ENCODE measurements at regions not wholly inside any gene's neighbourhood (a gene's known extent, or its start where the extent isn't known, plus 50 kb on each side); places are given as distances from the start of the nearest gene placed in this dataset.

DNA sequence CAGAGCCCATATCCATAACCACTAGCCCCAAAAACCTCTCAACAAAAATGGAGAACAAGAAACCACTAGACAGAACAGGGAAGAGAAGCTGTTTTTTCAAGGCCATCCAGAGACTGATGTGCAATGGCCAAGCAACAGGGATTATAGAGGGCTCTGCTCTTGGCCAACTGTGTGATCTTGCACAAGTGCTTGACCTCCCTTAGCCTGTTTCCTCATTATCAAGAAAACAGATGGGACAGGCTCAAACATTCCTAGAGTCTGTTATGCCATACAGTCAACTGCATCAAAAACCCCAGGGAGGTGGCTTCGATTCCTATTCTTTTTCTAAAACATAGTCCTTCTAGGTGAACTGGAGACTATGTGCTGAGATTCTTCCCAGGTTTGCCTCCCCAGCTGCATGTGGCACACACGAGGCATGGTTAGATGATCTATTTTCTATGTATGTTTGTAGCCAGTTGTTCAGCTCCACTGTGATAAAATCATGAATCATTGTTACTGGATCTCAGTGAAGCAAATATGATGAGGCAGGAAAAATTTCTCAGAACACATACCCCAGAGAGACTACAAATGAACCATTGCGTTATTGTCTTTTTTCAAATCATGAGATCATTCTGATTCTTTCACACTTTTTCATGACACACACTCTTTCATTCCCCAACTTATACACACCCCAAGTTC, 132.9 kb upstream of the TGFBR2 start:
- H3K4me3 ChIP-seq = no peak overlapping the region
- H3K27me3 ChIP-seq = no peaks in the 10 kb centered on the region
- peaks cover 0 to 58% of the 10 kb centered on the region in 2 donors for H3K4me1 ChIP-seq
- TF ChIP-seq, protein P1, sequence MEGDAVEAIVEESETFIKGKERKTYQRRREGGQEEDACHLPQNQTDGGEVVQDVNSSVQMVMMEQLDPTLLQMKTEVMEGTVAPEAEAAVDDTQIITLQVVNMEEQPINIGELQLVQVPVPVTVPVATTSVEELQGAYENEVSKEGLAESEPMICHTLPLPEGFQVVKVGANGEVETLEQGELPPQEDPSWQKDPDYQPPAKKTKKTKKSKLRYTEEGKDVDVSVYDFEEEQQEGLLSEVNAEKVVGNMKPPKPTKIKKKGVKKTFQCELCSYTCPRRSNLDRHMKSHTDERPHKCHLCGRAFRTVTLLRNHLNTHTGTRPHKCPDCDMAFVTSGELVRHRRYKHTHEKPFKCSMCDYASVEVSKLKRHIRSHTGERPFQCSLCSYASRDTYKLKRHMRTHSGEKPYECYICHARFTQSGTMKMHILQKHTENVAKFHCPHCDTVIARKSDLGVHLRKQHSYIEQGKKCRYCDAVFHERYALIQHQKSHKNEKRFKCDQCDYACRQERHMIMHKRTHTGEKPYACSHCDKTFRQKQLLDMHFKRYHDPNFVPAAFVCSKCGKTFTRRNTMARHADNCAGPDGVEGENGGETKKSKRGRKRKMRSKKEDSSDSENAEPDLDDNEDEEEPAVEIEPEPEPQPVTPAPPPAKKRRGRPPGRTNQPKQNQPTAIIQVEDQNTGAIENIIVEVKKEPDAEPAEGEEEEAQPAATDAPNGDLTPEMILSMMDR (IDR thresholded peaks at IDR 0.05) = no peak
- H3K36me3 ChIP-seq = no peaks in the 10 kb centered on the region
- H3K27ac ChIP-seq = peak overlapping the region; percentile 54 to 64
- no peaks in the 10 kb centered on the region for H3K9me3 ChIP-seq
- peak; percentile 84 for DNase-seq (ENCODE audit: low spot score)

DNA sequence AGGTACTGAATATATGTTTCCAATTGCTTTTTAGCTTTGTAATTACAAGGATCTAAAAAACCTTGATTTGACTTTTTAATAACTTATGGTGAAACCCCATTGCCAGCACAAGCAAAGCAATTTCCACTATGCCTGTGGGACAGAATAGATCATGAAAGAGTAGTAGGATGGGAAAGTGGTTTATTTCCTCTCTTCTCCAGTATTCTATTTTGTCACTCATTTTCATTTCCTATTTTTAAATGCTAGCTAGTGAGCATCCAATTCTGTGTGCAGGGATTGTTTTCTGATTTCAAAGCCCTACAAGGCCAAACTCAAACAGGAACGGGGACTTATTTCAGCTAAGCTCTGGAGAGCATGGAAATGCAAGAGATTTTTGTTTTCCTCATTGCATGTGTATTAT, 132.0 kb upstream of the TGFBR2 start:
- no peaks in the 10 kb centered on the region for H3K27me3 ChIP-seq
- TF ChIP-seq, protein P1 (IDR thresholded peaks at IDR 0.05) = no peak
- no peaks in the 10 kb centered on the region for H3K9me3 ChIP-seq
- peaks cover 0 to 62% of the 10 kb centered on the region in 2 donors for H3K4me1 ChIP-seq
- H3K4me3 ChIP-seq = no peak overlapping the region
- no peak for DNase-seq (ENCODE audit: low spot score)
- peak overlapping the region; percentile 54 to 64 for H3K27ac ChIP-seq
- H3K36me3 ChIP-seq = no peaks in the 10 kb centered on the region

DNA sequence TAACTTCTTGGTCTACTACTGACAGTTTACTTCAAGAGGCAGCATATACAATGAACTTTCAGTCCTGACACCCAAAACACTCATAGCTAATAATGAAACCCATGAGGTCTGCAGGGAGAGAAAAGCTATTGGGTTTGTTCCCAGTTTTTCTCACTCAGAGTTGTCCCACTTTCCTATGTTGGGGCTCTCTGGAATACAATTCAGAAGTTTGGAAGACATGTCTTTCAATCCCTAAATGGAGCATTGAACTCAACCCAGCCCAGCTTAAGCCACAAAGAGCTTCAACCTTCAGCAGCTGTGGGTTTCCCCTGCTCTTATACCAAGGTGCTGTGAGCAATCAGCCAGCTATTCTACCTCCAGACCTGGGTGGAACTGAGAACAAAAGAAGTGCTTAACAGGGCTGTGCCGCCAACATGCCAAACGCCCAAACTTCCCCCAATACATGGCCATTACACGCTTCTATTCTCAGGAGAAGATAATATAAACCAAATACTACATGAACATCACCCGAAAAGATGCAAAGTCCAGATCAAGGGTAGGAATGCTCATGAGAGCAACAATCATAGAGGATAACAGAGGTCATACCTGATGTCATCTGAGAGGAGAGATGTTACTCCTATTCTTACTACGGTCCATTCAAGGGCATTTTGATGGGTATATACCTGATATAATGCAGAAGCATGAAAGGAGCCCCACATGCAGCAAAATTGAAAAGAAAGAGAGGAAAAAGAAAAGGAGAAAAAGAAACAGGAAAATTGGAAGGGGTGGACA, 131.2 kb upstream of the TGFBR2 start:
- TF ChIP-seq, protein P1 (IDR thresholded peaks at IDR 0.05) = no peak
- H3K4me1 ChIP-seq = peaks cover 0 to 70% of the 10 kb centered on the region in 2 donors
- H3K27ac ChIP-seq = no peak overlapping the region
- H3K9me3 ChIP-seq = no peaks in the 10 kb centered on the region
- DNase-seq (ENCODE audit: low spot score) = no peak
- no peaks in the 10 kb centered on the region for H3K27me3 ChIP-seq
- no peak overlapping the region for H3K4me3 ChIP-seq
- H3K36me3 ChIP-seq = no peaks in the 10 kb centered on the region

DNA sequence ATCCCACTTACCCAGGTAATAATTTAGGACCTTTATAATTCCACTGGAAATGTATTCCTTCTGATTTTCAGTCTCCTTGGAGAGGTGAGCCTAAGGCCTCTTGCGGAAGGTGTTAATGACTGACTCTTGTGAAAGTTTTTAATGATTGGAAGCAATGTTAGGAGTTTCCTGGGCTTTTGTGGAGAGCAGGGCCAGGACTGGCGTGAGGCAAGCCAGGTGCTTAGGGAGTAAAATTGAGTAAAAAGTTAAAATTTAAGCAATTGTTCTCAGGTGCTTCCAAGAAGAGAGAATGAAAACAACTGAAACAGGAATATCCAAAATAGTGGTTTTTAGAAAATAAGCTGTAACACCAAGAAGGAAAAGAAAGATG, 130.6 kb upstream of the TGFBR2 start:
- no peaks in the 10 kb centered on the region for H3K36me3 ChIP-seq
- H3K27ac ChIP-seq = no peak overlapping the region
- TF ChIP-seq, protein P1 (IDR thresholded peaks at IDR 0.05) = no peak
- H3K9me3 ChIP-seq = no peaks in the 10 kb centered on the region
- DNase-seq (ENCODE audit: low spot score) = no peak
- H3K4me3 ChIP-seq = no peak overlapping the region
- H3K4me1 ChIP-seq = peaks cover 0 to 69% of the 10 kb centered on the region in 2 donors
- no peaks in the 10 kb centered on the region for H3K27me3 ChIP-seq

DNA sequence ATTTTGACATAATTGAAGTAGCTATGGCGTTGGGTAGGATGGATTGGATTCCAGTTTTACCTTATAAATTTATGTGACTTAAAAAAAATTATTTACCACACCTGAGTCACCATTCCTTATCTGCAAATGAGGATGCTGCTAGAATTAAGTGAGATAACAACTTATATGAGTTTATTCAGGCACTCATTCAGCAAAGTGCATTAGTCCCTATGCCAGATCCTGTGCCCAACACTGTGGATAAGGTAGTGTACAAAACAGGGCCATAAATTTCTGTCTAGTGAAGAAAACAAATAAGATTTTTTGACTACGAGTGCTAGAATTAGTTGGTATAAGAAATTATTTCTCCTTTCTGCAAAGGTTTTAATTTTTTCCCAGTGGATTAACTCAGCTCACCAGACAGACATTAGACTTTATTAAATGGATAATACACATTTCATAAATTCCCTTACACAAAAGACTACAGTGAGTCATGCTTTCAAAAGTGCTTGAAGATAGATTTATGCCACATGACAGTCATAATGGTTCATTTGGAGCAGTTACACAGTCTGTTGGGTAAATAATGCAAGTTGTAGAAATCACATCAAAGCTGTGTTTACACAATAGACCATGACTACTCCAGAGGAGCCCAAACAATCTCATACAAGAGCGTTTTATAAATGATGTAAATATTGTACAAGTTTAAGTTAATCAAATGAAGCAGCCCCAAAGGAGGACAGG, 129.9 kb upstream of the TGFBR2 start:
- no peaks in the 10 kb centered on the region for H3K27me3 ChIP-seq
- TF ChIP-seq, protein P1 (IDR thresholded peaks at IDR 0.05) = no peak
- H3K4me3 ChIP-seq = no peak overlapping the region
- no peak for DNase-seq (ENCODE audit: low spot score)
- no peak overlapping the region for H3K27ac ChIP-seq
- H3K4me1 ChIP-seq = peaks cover 0 to 62% of the 10 kb centered on the region in 2 donors
- H3K9me3 ChIP-seq = no peaks in the 10 kb centered on the region
- no peaks in the 10 kb centered on the region for H3K36me3 ChIP-seq
